ENCODE measurements at regions not wholly inside any gene's neighbourhood (a gene's known extent, or its start where the extent isn't known, plus 50 kb on each side); places are given as distances from the start of the nearest gene placed in this dataset.

- DNase-seq, result no peak
- H3K4me3 Mint-ChIP-seq, result no peak overlapping the region
- peaks cover 3% of the 10 kb centered on the region for H3K27me3 Mint-ChIP-seq (ENCODE audit: low read depth, poor library complexity)
- H3K27ac Mint-ChIP-seq, result no peak overlapping the region
- peaks cover 5% of the 10 kb centered on the region for H3K4me1 Mint-ChIP-seq
- H3K36me3 Mint-ChIP-seq (ENCODE audit: low read depth), result peaks cover 8% of the 10 kb centered on the region
- no peak for TF ChIP-seq CTCF (IDR thresholded peaks at IDR 0.05)
- H3K9me3 Mint-ChIP-seq, result peaks cover 17% of the 10 kb centered on the region
Measured at GRCh38 chr20:52880259-52880658, 91.9 kb upstream of the TSHZ2 start.

DNA sequence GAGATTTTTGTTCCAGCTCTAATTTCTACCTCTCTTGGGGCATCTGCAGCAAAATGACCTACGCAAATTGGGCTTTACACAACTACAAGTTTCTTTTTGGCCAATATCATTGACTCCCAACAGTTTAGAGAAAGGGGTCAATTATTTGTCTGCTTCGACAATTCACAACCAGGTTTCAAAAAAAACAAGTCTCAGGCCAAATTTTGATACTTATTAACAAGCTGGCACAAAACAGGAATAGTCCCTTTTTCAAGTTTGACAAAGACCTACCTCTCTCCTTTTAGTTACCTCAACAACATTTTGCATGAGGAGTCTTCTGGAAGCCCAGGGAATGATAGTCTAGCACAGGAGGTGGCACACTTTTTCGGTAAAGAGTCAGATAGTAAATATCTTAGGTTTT lies 97.9 kb upstream of the TSHZ2 start:
- DNase-seq, result no peak
- no peak for TF ChIP-seq CTCF (IDR thresholded peaks at IDR 0.05)
- peaks cover 7% of the 10 kb centered on the region for H3K9me3 Mint-ChIP-seq
- H3K4me1 Mint-ChIP-seq, result peaks cover 15% of the 10 kb centered on the region
- H3K36me3 Mint-ChIP-seq (ENCODE audit: low read depth), result no peaks in the 10 kb centered on the region
- H3K27me3 Mint-ChIP-seq (ENCODE audit: low read depth, poor library complexity), result peaks cover 3% of the 10 kb centered on the region
- H3K27ac Mint-ChIP-seq, result no peak overlapping the region
- H3K4me3 Mint-ChIP-seq, result no peak overlapping the region

DNA sequence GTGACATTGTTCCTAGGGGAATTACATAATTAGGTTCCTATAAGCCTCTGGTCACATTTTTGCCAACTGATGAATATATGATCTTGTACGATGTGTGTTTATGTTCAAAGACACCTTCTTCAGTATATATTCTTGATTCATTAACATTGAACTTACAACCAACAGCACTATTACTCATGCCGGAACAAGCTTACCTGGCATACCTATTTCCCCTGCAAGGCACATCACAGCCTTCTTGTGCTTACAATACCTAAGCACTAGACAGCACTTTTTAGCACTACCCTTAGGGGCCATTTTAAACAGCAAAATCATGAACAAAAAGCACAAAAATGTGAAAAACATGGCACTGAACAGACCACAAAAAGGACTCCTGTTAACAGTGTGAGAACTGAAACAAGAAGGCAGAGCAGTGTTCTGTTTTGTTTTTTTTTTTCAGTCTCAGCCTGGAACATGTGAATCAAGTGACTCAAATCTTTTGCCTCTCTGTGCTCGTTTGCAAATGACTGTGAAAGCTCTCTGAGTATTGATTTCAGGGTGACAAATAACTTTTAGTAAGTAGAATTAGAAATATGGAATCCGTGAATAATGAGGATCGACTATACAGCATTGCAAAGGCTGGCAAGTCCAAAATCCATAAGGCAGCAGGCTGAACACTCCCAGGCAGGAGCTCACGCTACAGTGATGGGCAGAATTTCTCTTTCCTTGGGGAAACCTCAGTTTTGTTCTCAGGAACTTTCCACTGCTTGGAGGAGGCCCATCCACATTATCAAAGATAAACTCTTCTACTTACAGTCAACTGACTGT lies 102.3 kb upstream of the TSHZ2 start:
- H3K4me1 Mint-ChIP-seq, result peaks cover 20% of the 10 kb centered on the region
- no peak overlapping the region for H3K27ac Mint-ChIP-seq
- H3K27me3 Mint-ChIP-seq (ENCODE audit: low read depth, poor library complexity), result peaks cover 7% of the 10 kb centered on the region
- no peak for TF ChIP-seq CTCF (IDR thresholded peaks at IDR 0.05)
- DNase-seq, result no peak
- peaks cover 12% of the 10 kb centered on the region for H3K9me3 Mint-ChIP-seq
- no peaks in the 10 kb centered on the region for H3K36me3 Mint-ChIP-seq (ENCODE audit: low read depth)
- H3K4me3 Mint-ChIP-seq, result no peak overlapping the region

DNA sequence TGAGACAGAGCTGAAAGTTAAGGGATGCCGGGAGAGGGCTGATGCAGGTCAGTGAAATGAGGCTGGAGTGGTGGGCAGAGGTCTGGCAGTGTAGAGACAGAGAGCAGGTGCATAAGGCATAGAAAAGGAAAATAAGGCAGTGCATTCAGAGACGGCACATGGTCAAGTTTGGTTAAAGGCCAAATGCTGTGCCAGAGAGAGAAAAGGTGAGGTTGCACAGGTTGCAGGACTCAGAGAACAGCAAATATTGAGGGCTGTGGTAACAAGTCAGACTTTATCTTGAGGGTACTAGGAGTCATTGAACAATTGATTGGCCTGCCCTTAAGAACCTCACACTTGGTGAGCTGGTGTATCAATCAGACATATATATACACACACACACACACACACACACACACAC lies 102.9 kb upstream of the TSHZ2 start:
- peaks cover 7% of the 10 kb centered on the region for H3K27me3 Mint-ChIP-seq (ENCODE audit: low read depth, poor library complexity)
- no peak for DNase-seq
- peaks cover 18% of the 10 kb centered on the region for H3K4me1 Mint-ChIP-seq
- no peak for TF ChIP-seq CTCF (IDR thresholded peaks at IDR 0.05)
- no peak overlapping the region for H3K27ac Mint-ChIP-seq
- no peaks in the 10 kb centered on the region for H3K36me3 Mint-ChIP-seq (ENCODE audit: low read depth)
- peaks cover 12% of the 10 kb centered on the region for H3K9me3 Mint-ChIP-seq
- no peak overlapping the region for H3K4me3 Mint-ChIP-seq

DNA sequence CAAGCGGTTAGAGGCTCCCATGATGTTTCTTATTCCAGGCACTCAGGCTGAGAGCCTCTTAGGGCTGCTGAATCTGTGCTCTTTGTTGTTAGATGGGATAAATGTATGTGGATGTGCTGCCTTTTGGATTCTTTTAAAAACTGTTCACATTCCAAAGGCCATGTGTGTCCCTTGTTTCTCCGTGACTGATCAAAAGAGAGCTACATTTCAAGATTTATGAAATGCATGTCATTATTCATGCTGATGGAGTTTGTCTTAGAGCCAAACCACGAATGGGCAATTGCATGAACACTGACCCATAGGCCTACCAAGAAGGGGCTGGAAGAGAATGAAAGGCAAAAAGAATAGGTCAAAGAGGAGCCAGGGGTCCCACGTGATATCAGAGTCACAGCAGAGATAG lies 104.9 kb upstream of the TSHZ2 start:
- Mint-ChIP-seq H3K9me3 (peaks cover 12% of the 10 kb centered on the region), H3K27ac (no peak overlapping the region), H3K4me1 (peaks cover 11% of the 10 kb centered on the region), H3K36me3 (ENCODE audit: low read depth) (no peaks in the 10 kb centered on the region), H3K4me3 (no peak overlapping the region), H3K27me3 (ENCODE audit: low read depth, poor library complexity) (peaks cover 11% of the 10 kb centered on the region)
- no peak for DNase-seq
- TF ChIP-seq CTCF (IDR thresholded peaks at IDR 0.05), result no peak

All from nephron progenitor cell (in vitro differentiated cells).